Gastroesophageal sphincter (tissue), 3 donors: ENCODE measurements at regions not wholly inside any gene's neighbourhood (a gene's known extent, or its start where the extent isn't known, plus 50 kb on each side); places are given as distances from the start of the nearest gene placed in this dataset.

Source experiments
- EP300 ChIP-seq: sonication (generic); formaldehyde crosslinking; IDR thresholded peaks from one replicate; pipeline ENCODE4 v1.6.1; 2017; ENCODE audit warnings: antibody characterized with exemption, mild to moderate bottlenecking
- POLR2A ChIP-seq, 2 donors: fragments of 450-650 bp; IDR thresholded peaks; one replicate each; pipeline ENCODE4 v1.6.1; 2017; ENCODE audit warnings: antibody characterized with exemption in 2 of 2, mild to moderate bottlenecking in 2 of 2, moderate library complexity in 1 of 2
- TF ChIP-seq, protein P1 (sequence below), 4 experiments: fragments of 200-600 bp in 2 of 4; fragments of 450-650 bp in 2 of 4; sonication (generic) in 1 of 4; IDR thresholded peaks; one replicate each; pipeline ENCODE4 v1.5.1; 2017 to 2019; ENCODE audit warnings: antibody characterized with exemption in 4 of 4, mild to moderate bottlenecking in 2 of 4, moderate library complexity in 2 of 4

DNA sequence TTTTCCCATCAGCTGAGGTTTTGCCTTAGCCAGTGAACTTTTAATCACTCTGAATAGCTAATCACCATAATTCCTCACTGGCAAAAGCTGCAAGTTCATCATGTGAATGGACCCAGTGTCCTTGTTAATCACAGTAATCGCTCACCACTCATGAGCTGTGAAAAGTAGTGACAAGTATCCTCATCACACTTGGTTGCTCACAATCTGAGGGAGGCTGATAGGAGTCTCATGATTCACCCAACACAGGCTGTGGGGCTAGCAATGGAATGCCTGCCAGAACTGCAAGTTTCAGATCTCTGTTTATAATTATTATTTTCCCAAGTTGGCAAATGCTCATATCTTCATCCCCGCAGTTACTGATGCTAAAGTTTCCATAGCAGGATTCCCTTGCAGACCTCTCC, 467.2 kb downstream of the KIF4B start:
- TF ChIP-seq, protein P1, sequence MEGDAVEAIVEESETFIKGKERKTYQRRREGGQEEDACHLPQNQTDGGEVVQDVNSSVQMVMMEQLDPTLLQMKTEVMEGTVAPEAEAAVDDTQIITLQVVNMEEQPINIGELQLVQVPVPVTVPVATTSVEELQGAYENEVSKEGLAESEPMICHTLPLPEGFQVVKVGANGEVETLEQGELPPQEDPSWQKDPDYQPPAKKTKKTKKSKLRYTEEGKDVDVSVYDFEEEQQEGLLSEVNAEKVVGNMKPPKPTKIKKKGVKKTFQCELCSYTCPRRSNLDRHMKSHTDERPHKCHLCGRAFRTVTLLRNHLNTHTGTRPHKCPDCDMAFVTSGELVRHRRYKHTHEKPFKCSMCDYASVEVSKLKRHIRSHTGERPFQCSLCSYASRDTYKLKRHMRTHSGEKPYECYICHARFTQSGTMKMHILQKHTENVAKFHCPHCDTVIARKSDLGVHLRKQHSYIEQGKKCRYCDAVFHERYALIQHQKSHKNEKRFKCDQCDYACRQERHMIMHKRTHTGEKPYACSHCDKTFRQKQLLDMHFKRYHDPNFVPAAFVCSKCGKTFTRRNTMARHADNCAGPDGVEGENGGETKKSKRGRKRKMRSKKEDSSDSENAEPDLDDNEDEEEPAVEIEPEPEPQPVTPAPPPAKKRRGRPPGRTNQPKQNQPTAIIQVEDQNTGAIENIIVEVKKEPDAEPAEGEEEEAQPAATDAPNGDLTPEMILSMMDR (IDR thresholded peaks at IDR 0.05): no peak
- TF ChIP-seq EP300 (no peak), POLR2A (IDR thresholded peaks at IDR 0.05) (no peak)
